Gastroesophageal sphincter (tissue), 4 donors: ENCODE measurements at regions not wholly inside any gene's neighbourhood (a gene's known extent, or its start where the extent isn't known, plus 50 kb on each side); places are given as distances from the start of the nearest gene placed in this dataset.
"Not testable (repeated sequence)": the region's sequence is repeated elsewhere in the genome, so short reads cannot be mapped to it uniquely, and the experiment has no call there.

ENCODE experiments used
- ATAC-seq: fragments of 150-250 bp; one replicate; pipeline ENCODE4 v1.9.1; 2016; ENCODE audit warnings: mild to moderate bottlenecking, moderate library complexity
- H3K27ac ChIP-seq, 4 donors: fragments of 200-600 bp; sonication (generic) in 3 of 4; 1 replicate in 3 of 4; 2 replicates in 1 of 4; pipeline ENCODE4 v1.5.1; 2016 to 2019
- H3K27me3 ChIP-seq: fragments of 200-600 bp; sonication (generic); one replicate; pipeline ENCODE4 v1.5.1; 2019
- H3K36me3 ChIP-seq, 2 donors: fragments of 200-600 bp; sonication (generic); one replicate each; pipeline ENCODE4 v1.5.1; 2019; ENCODE audit warnings: control low read depth in 1 of 2
- H3K4me1 ChIP-seq, 3 donors: fragments of 200-600 bp; sonication (generic); 1 replicate in 2 of 3; 2 replicates in 1 of 3; pipeline ENCODE4 v1.5.1; 2016 to 2019; ENCODE audit warnings: control low read depth in 2 of 3
- H3K4me3 ChIP-seq, 2 donors: fragments of 200-600 bp; sonication (generic); one replicate each; pipeline ENCODE4 v1.5.1; 2019; ENCODE audit warnings: mild to moderate bottlenecking in 1 of 2, moderate library complexity in 1 of 2
- H3K9me3 ChIP-seq, 3 donors: fragments of 200-600 bp; sonication (generic); one replicate each; pipeline ENCODE4 v1.5.1; 2017 to 2019; ENCODE audit warnings: control low read depth in 2 of 3
- CTCF ChIP-seq, 4 experiments: fragments of 200-600 bp in 2 of 4; fragments of 450-650 bp in 2 of 4; sonication (generic) in 1 of 4; IDR thresholded peaks; one replicate each; pipeline ENCODE4 v1.5.1; 2017 to 2019; ENCODE audit warnings: antibody characterized with exemption in 4 of 4, mild to moderate bottlenecking in 2 of 4, moderate library complexity in 2 of 4
- EP300 ChIP-seq: sonication (generic); formaldehyde crosslinking; IDR thresholded peaks from one replicate; pipeline ENCODE4 v1.6.1; 2017; ENCODE audit warnings: antibody characterized with exemption, mild to moderate bottlenecking
- POLR2A ChIP-seq, 2 donors: fragments of 450-650 bp; IDR thresholded peaks; one replicate each; pipeline ENCODE4 v1.6.1; 2017; ENCODE audit warnings: antibody characterized with exemption in 2 of 2, mild to moderate bottlenecking in 2 of 2, moderate library complexity in 1 of 2
- POLR2AphosphoS5 ChIP-seq: sonication (generic); formaldehyde crosslinking; IDR thresholded peaks from one replicate; pipeline ENCODE4 v1.6.1; 2017; ENCODE audit warnings: antibody characterized with exemption
- WGBS, 2 donors: methylation state at CpG; one replicate each; pipeline ENCODE4 v1.1.5; 2018; ENCODE audit warnings: low coverage in 1 of 2; 5-methylcytosine and 5-hydroxymethylcytosine counted together

GRCh38 chr6:81608776-81609175, 143.7 kb downstream of the TENT5A start:
- Histone ChIP-seq H3K27me3 (no peaks in the 10 kb centered on the region), H3K9me3 (no peaks in the 10 kb centered on the region), H3K4me3 (no peak overlapping the region), H3K4me1 (no peaks in the 10 kb centered on the region), H3K27ac (no peak overlapping the region), H3K36me3 (no peaks in the 10 kb centered on the region)
- 93 to 97% methylated on average over 2 of the region's 2 CpGs for WGBS, 2 donors
- TF ChIP-seq POLR2AphosphoS5 (no peak), CTCF (IDR thresholded peaks at IDR 0.05) (no peak), POLR2A (IDR thresholded peaks at IDR 0.05) (no peak), EP300 (no peak)
- ATAC-seq, result no peak

DNA sequence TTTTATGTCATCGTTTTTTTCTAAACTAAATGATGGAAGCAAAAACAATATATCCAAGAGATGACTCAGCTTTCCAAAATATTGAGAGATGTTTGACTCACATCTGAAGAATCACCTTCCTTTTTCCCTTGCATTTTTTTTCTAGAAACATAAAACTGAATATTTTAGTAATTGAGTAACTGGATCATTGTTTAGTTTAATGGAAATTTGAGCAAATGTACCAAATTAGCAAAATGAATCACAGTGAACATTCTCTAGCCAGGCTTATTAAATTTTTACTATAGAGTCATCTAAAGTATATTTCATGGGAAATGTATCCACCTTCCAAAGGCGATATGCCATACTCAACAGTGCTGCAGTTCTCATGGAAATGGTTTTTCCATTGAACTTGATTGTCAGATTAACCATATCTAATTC, 145.5 kb downstream of the TENT5A start:
- Histone ChIP-seq H3K9me3 (no peaks in the 10 kb centered on the region), H3K36me3 (no peaks in the 10 kb centered on the region), H3K27me3 (no peaks in the 10 kb centered on the region), H3K4me1 (no peaks in the 10 kb centered on the region), H3K27ac (no peak overlapping the region), H3K4me3 (no peak overlapping the region)
- TF ChIP-seq EP300, result no peak
- no peak for TF ChIP-seq CTCF (IDR thresholded peaks at IDR 0.05)
- no peak for TF ChIP-seq POLR2A (IDR thresholded peaks at IDR 0.05)
- 79% methylated on average over 2 of the region's 2 CpGs for WGBS, 2 donors
- ATAC-seq, result no peak

- Histone ChIP-seq H3K27me3 (no peaks in the 10 kb centered on the region), H3K36me3 (no peaks in the 10 kb centered on the region), H3K27ac (no peak overlapping the region), H3K4me1 (no peaks in the 10 kb centered on the region), H3K4me3 (no peak overlapping the region), H3K9me3 (no peaks in the 10 kb centered on the region)
- 88 to 100% methylated on average over 1 of the region's 1 CpG for WGBS, 2 donors
- ATAC-seq, result no peak
- TF ChIP-seq CTCF (IDR thresholded peaks at IDR 0.05) (no peak), POLR2AphosphoS5 (no peak), POLR2A (IDR thresholded peaks at IDR 0.05) (no peak), EP300 (no peak)
Observed at GRCh38 chr6:81605526-81605925, 147.0 kb downstream of the TENT5A start.

DNA sequence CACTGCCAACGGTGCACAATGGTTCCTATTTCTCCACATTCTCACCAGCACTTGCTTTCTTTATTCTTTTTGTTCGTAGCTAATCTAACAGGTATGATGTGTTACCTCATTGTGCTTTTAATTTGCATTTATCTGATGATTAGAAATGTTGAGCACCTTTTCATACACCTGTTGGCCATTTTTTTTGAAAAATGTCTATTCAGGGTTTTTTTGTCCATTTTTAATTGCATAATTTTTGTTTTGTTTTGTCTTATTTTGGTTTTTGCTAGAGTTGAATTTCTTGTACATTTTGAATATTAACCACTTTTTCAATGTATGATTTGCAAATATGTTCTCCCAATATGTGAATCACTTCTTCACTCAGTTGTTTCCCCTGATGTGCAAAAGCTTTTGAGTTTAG, 150.6 kb downstream of the TENT5A start:
- ATAC-seq, result no peak
- no peaks in the 10 kb centered on the region for H3K9me3 ChIP-seq
- H3K27ac ChIP-seq, result no peak overlapping the region
- no peak for TF ChIP-seq POLR2AphosphoS5
- TF ChIP-seq EP300, result no peak
- no peak for TF ChIP-seq POLR2A (IDR thresholded peaks at IDR 0.05)
- no peak for TF ChIP-seq CTCF (IDR thresholded peaks at IDR 0.05)
- 90 to 92% methylated on average over 2 of the region's 2 CpGs for WGBS, 2 donors
- H3K27me3 ChIP-seq, result no peaks in the 10 kb centered on the region
- no peaks in the 10 kb centered on the region for H3K4me1 ChIP-seq
- no peaks in the 10 kb centered on the region for H3K36me3 ChIP-seq
- no peak overlapping the region for H3K4me3 ChIP-seq

GRCh38 chr6:81600488-81600887, 152.0 kb downstream of the TENT5A start:
- H3K27ac ChIP-seq, H3K4me3 ChIP-seq, ATAC-seq, H3K27me3 ChIP-seq, H3K36me3 ChIP-seq, H3K4me1 ChIP-seq, H3K9me3 ChIP-seq: not testable (repeated sequence)
- WGBS, 2 donors, result 96 to 97% methylated on average over 4 of the region's 4 CpGs

- Histone ChIP-seq H3K36me3 (no peaks in the 10 kb centered on the region), H3K4me3 (no peak overlapping the region), H3K4me1 (no peaks in the 10 kb centered on the region), H3K27ac (no peak overlapping the region), H3K9me3 (no peaks in the 10 kb centered on the region), H3K27me3 (no peaks in the 10 kb centered on the region)
- ATAC-seq, result no peak
- 64 to 80% methylated on average over 2 of the region's 2 CpGs for WGBS, 2 donors
- TF ChIP-seq CTCF (IDR thresholded peaks at IDR 0.05) (no peak), EP300 (no peak), POLR2A (IDR thresholded peaks at IDR 0.05) (no peak), POLR2AphosphoS5 (no peak)
Observed at GRCh38 chr6:81594501-81594900, 158.0 kb downstream of the TENT5A start.
